ENCODE measurements at regions not wholly inside any gene's neighbourhood (a gene's known extent, or its start where the extent isn't known, plus 50 kb on each side); places are given as distances from the start of the nearest gene placed in this dataset.

DNA sequence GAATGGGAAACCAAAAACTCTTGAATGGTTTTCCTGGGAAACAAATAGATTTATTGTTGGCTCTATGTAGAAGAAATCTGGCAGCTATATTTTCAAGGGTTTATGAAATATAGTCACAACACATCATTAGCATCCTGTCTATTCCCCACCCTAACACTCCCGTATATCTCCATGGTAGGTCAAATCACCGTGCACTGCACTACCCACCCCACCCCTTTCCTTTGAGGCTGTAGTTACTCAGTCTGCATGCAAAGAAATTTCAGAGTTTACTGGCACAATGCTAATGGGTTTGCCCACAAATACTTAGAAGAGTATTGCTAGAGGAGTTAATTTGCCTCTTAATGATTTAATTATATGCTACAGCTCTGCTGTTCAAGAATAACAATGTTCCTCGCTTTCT, 329.1 kb upstream of the TSHZ2 start:
- TF ChIP-seq POLR2A (IDR thresholded peaks at IDR 0.05) (no peak), EP300 (IDR thresholded peaks at IDR 0.05) (no peak)
- TF ChIP-seq, protein P1, sequence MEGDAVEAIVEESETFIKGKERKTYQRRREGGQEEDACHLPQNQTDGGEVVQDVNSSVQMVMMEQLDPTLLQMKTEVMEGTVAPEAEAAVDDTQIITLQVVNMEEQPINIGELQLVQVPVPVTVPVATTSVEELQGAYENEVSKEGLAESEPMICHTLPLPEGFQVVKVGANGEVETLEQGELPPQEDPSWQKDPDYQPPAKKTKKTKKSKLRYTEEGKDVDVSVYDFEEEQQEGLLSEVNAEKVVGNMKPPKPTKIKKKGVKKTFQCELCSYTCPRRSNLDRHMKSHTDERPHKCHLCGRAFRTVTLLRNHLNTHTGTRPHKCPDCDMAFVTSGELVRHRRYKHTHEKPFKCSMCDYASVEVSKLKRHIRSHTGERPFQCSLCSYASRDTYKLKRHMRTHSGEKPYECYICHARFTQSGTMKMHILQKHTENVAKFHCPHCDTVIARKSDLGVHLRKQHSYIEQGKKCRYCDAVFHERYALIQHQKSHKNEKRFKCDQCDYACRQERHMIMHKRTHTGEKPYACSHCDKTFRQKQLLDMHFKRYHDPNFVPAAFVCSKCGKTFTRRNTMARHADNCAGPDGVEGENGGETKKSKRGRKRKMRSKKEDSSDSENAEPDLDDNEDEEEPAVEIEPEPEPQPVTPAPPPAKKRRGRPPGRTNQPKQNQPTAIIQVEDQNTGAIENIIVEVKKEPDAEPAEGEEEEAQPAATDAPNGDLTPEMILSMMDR (IDR thresholded peaks at IDR 0.05): no peak
- H3K36me3 ChIP-seq: no peaks in the 10 kb centered on the region
- no peaks in the 10 kb centered on the region for H3K4me1 ChIP-seq
- H3K4me3 ChIP-seq: no peak overlapping the region
- H3K9me3 ChIP-seq: no peaks in the 10 kb centered on the region
- no peaks in the 10 kb centered on the region for H3K27me3 ChIP-seq
- no peak for DNase-seq (ENCODE audit: low spot score in 2 of 2)
- H3K27ac ChIP-seq: no peak overlapping the region
- WGBS, 2 donors: 54 to 59% methylated on average over 3 of the region's 3 CpGs

DNA sequence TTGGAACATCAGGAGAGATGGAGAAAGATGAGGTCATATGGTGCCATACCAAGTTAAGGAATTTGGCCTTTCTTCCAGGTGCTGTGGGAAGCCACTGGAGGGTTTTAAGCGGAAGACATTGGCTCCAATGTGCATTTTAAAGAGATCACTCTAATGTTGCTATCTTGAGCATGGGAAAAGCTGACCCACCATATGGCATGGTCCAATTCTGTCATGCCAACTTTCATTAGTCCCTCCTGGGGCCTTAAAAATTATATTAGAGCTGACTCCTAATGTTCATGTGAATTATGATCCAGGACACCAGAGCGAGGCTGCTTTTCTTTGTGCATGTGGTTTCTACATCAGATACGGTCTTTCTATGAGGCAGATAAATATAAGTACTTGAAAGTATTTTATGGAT, 335.0 kb upstream of the TSHZ2 start:
- DNase-seq (ENCODE audit: low spot score in 2 of 2): no peak
- Histone ChIP-seq H3K4me1 (no peaks in the 10 kb centered on the region), H3K27me3 (no peaks in the 10 kb centered on the region), H3K4me3 (no peak overlapping the region), H3K9me3 (no peaks in the 10 kb centered on the region), H3K36me3 (no peaks in the 10 kb centered on the region), H3K27ac (no peak overlapping the region)
- WGBS, 2 donors: 85 to 97% methylated on average over 3 of the region's 3 CpGs
- TF ChIP-seq, protein P1 (IDR thresholded peaks at IDR 0.05): no peak
- TF ChIP-seq EP300 (IDR thresholded peaks at IDR 0.05) (no peak), POLR2A (IDR thresholded peaks at IDR 0.05) (no peak)

DNA sequence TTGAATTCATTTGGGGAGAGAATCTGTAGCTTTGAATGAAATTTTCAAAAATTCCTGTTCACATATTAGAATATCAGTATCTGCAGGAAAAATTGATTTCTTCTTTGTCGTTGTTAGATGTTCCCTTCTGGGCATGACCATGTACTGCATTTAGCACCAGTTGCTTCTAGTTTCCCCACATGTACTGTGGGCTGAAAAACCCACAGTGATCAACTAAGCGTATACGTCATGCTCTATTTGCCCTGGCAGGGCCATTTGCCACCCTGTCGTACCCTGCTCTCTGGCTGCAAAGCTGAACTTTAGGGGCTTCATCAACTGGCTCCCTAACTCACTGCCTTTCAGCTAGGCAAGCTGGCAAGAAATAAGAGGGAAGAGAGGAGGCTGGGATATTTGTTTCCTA, 340.7 kb upstream of the TSHZ2 start:
- Histone ChIP-seq H3K9me3 (peaks cover 0 to 8% (median 0%) of the 10 kb centered on the region in 4 donors), H3K36me3 (no peaks in the 10 kb centered on the region), H3K4me1 (no peaks in the 10 kb centered on the region), H3K4me3 (no peak overlapping the region), H3K27me3 (no peaks in the 10 kb centered on the region), H3K27ac (no peak overlapping the region)
- WGBS, 2 donors: 93 to 95% methylated on average over 4 of the region's 4 CpGs
- no peak for DNase-seq (ENCODE audit: low spot score in 2 of 2)
- TF ChIP-seq EP300 (IDR thresholded peaks at IDR 0.05): no peak
- no peak for TF ChIP-seq POLR2A (IDR thresholded peaks at IDR 0.05)
- TF ChIP-seq, protein P1 (IDR thresholded peaks at IDR 0.05): no peak

DNA sequence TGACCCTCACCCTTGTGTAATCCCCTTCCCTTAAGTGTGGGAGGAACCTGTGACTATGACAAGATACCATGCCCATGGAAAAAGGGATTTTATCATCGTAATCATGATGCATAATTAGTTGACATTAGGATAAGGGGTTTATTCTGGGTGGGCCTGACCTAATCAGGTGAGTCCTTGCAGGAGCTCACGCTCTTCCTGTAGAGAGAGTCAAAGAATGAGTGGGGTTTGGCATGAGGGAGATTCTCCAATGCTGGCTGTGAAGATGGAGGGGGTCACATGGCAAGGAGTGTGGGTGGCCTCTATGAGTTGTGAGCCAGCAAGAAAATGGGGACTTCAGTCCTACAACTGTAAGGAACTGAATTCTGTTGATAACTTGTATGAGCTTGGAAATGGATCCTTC, 342.0 kb upstream of the TSHZ2 start:
- Histone ChIP-seq H3K27me3 (no peaks in the 10 kb centered on the region), H3K9me3 (peaks cover 0 to 8% (median 0%) of the 10 kb centered on the region in 4 donors), H3K27ac (no peak overlapping the region), H3K4me1 (no peaks in the 10 kb centered on the region), H3K4me3 (no peak overlapping the region), H3K36me3 (no peaks in the 10 kb centered on the region)
- TF ChIP-seq POLR2A (IDR thresholded peaks at IDR 0.05) (no peak), EP300 (IDR thresholded peaks at IDR 0.05) (no peak)
- TF ChIP-seq, protein P1 (IDR thresholded peaks at IDR 0.05): no peak
- WGBS, 2 donors: 40 to 47% methylated on average over 2 of the region's 2 CpGs
- no peak for DNase-seq (ENCODE audit: low spot score in 2 of 2)

DNA sequence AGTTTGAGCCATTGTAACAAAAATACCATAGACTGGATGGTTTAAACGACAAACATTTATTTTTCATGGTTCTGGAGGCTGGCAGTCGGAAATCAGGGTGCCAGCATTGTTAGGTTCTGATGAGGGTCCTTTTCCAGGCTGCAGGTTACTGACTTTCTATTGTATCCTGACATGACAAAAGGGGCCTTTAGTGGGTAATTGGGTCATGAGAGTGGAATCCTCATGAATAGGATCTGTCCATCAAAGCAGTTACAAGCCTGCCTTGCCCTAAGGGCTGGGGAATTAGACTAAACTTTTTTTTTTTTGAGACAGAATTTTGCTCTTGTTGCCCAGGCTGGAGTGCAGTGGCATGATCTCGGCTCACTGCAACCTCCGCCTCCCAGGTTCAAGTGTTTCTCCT, 347.9 kb upstream of the TSHZ2 start:
- Histone ChIP-seq H3K27ac (no peak overlapping the region), H3K36me3 (no peaks in the 10 kb centered on the region), H3K4me3 (no peak overlapping the region), H3K9me3 (no peaks in the 10 kb centered on the region), H3K4me1 (no peaks in the 10 kb centered on the region), H3K27me3 (no peaks in the 10 kb centered on the region)
- no peak for TF ChIP-seq EP300 (IDR thresholded peaks at IDR 0.05)
- TF ChIP-seq POLR2A (IDR thresholded peaks at IDR 0.05): no peak
- DNase-seq (ENCODE audit: low spot score in 2 of 2): no peak
- WGBS, 2 donors: 56 to 60% methylated on average over 4 of the region's 4 CpGs

DNA sequence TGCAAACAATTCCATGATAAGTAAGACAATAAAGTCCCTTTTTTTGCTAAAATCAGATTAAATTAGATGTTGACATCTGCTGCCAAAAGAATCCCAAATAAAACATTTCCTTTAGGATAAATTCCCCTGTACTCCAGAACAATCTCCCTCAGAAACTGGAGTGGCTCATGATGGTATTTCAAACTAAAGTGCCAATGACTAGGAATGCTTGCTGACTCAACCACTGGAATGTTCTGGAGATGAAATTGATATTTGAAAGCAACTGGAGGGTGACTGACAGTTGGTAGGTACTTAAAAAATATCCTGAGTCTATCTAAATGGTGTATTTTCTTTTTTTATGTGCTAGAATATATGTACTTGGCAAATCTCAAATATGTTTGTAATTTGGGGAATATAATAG, 350.1 kb upstream of the TSHZ2 start:
- TF ChIP-seq POLR2A (IDR thresholded peaks at IDR 0.05): no peak
- TF ChIP-seq EP300 (IDR thresholded peaks at IDR 0.05): no peak
- TF ChIP-seq, protein P1 (IDR thresholded peaks at IDR 0.05): no peak
- H3K36me3 ChIP-seq: no peaks in the 10 kb centered on the region
- no peaks in the 10 kb centered on the region for H3K27me3 ChIP-seq
- H3K27ac ChIP-seq: no peak overlapping the region
- DNase-seq (ENCODE audit: low spot score in 2 of 2): no peak
- no peaks in the 10 kb centered on the region for H3K9me3 ChIP-seq
- H3K4me3 ChIP-seq: no peak overlapping the region
- H3K4me1 ChIP-seq: no peaks in the 10 kb centered on the region

All from tibial nerve (tissue), 4 donors.